Body of pancreas (tissue), 4 donors: ENCODE measurements at regions not wholly inside any gene's neighbourhood (a gene's known extent, or its start where the extent isn't known, plus 50 kb on each side); places are given as distances from the start of the nearest gene placed in this dataset.
"Not testable (repeated sequence)": the region's sequence is repeated elsewhere in the genome, so short reads cannot be mapped to it uniquely, and the experiment has no call there.

Source experiments
- ATAC-seq: fragments of 150-250 bp; one replicate; pipeline ENCODE4 v1.9.1; 2016
- DNase-seq, 4 donors: peaks; one replicate each; pipeline ENCODE4 v3.0.0-alpha.2; 2019
- H3K27ac ChIP-seq, 4 donors: fragments of 200-600 bp; sonication (generic); 1 replicate in 3 of 4; 2 replicates in 1 of 4; pipeline versions ENCODE4 v1.5.1 to v1.6.1; 2016 to 2019; ENCODE audit warnings: mild to moderate bottlenecking in 1 of 4, mixed read lengths in 1 of 4, moderate library complexity in 1 of 4
- H3K27me3 ChIP-seq, 2 donors: fragments of 200-600 bp; sonication (generic); one replicate each; pipeline ENCODE4 v1.6.0; 2016; ENCODE audit warnings: mild to moderate bottlenecking in 1 of 2
- H3K36me3 ChIP-seq, 2 donors: fragments of 200-600 bp; sonication (generic); replicated peaks in 1 of 2; 2 replicates each; pipeline ENCODE4 v1.5.1; 2016; ENCODE audit warnings: low read depth in 2 of 2; ENCODE audit not compliant: insufficient read depth in 1 of 2
- H3K4me1 ChIP-seq: fragments of 200-600 bp; sonication (generic); one replicate; pipeline ENCODE4 v1.6.0; 2016
- H3K4me3 ChIP-seq, 2 donors: fragments of 200-600 bp; sonication (generic); 1 replicate in 1 of 2; 2 replicates in 1 of 2; pipeline ENCODE4 v1.5.1; 2016 to 2019
- H3K9me3 ChIP-seq, 3 donors: fragments of 200-600 bp; sonication (generic); 1 replicate in 2 of 3; 2 replicates in 1 of 3; pipeline ENCODE4 v1.5.1; 2016
- POLR2A ChIP-seq, 3 donors: fragments of 450-650 bp; IDR thresholded peaks; one replicate each; pipeline ENCODE4 v1.6.1; 2016; ENCODE audit warnings: antibody characterized with exemption in 3 of 3, mild to moderate bottlenecking in 2 of 3
- WGBS, 2 donors: methylation state at CpG; one replicate each; pipeline ENCODE4 v1.1.5; 2017; 5-methylcytosine and 5-hydroxymethylcytosine counted together
- intact Hi-C: fragments of 100-400 bp; cut with DNase I; formaldehyde crosslinking; loops from one replicate; pipeline ENCODE4 v1.15.1; 2023
- TF ChIP-seq, protein P1 (sequence below), 7 experiments: fragments of 450-650 bp in 4 of 7; fragments of 200-600 bp in 3 of 7; sonication (generic) in 3 of 7; IDR thresholded peaks; one replicate each; pipeline ENCODE4 v1.5.1; 2016 to 2019; ENCODE audit warnings: antibody characterized with exemption in 7 of 7

DNA sequence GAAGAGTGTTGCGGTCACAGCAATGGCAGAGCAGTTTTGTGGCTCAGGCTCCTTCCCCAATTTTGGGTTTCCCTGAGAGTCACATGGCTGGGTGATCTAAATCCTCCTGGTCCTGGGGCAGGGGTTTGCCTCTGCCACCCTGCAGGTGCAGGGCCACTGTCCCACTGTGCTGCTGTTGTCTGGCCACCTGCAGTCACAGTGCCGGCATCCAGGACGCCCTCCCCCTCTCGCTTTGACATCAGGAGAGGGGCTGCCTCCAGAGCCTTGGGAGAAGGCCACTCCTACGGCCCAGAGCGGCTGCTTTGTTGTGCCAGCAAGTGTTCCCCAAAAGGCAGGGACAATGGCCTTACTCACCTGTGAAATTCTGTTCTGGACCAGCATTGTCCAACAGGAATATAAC is 449.0 kb downstream of the QKI start:
- H3K9me3 ChIP-seq: no peaks in the 10 kb centered on the region
- no peak for DNase-seq

DNA sequence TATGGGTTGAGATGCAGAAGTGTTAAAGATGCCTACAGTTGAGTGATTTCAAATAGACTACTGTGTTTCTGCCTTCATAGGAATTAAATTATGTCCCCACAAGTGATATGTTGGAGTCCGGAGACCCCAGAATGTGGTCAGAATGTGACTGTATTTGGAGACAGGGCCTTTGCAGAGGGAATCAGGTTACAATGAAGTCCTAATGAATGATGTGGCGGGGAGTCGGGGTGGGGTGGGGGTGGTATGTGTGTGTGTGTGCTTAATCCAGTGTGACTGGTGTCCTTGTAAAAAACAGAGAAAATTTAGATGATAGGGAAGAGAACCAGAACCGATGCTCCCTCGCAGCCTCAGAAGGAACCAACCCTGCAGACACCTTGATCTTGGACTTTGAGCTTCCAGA is 448.2 kb downstream of the QKI start:
- 66 to 82% methylated on average over 5 of the region's 5 CpGs for WGBS, 2 donors
- intact Hi-C loops: no loop called here
- H3K27ac ChIP-seq: no peak overlapping the region
- H3K27me3 ChIP-seq: no peaks in the 10 kb centered on the region
- H3K4me1 ChIP-seq: no peaks in the 10 kb centered on the region
- H3K9me3 ChIP-seq: no peaks in the 10 kb centered on the region
- H3K36me3 ChIP-seq: no peaks in the 10 kb centered on the region
- ATAC-seq (no peak), DNase-seq (no peak)
- no peak overlapping the region for H3K4me3 ChIP-seq
- TF ChIP-seq, protein P1, sequence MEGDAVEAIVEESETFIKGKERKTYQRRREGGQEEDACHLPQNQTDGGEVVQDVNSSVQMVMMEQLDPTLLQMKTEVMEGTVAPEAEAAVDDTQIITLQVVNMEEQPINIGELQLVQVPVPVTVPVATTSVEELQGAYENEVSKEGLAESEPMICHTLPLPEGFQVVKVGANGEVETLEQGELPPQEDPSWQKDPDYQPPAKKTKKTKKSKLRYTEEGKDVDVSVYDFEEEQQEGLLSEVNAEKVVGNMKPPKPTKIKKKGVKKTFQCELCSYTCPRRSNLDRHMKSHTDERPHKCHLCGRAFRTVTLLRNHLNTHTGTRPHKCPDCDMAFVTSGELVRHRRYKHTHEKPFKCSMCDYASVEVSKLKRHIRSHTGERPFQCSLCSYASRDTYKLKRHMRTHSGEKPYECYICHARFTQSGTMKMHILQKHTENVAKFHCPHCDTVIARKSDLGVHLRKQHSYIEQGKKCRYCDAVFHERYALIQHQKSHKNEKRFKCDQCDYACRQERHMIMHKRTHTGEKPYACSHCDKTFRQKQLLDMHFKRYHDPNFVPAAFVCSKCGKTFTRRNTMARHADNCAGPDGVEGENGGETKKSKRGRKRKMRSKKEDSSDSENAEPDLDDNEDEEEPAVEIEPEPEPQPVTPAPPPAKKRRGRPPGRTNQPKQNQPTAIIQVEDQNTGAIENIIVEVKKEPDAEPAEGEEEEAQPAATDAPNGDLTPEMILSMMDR (IDR thresholded peaks at IDR 0.05): no peak
- TF ChIP-seq POLR2A (IDR thresholded peaks at IDR 0.05): no peak

More for the DNA sequence above, 449.0 kb downstream of the QKI start:
- TF ChIP-seq, protein P1 (IDR thresholded peaks at IDR 0.05): no peak
- no peak for TF ChIP-seq POLR2A (IDR thresholded peaks at IDR 0.05)
- Histone ChIP-seq H3K4me3 (no peak overlapping the region), H3K27ac (no peak overlapping the region), H3K36me3 (no peaks in the 10 kb centered on the region), H3K27me3 (no peaks in the 10 kb centered on the region), H3K4me1 (no peaks in the 10 kb centered on the region)
- WGBS, 2 donors: 60 to 69% methylated on average over 6 of the region's 6 CpGs
- intact Hi-C loops: no loop called here
- no peak for ATAC-seq

DNA sequence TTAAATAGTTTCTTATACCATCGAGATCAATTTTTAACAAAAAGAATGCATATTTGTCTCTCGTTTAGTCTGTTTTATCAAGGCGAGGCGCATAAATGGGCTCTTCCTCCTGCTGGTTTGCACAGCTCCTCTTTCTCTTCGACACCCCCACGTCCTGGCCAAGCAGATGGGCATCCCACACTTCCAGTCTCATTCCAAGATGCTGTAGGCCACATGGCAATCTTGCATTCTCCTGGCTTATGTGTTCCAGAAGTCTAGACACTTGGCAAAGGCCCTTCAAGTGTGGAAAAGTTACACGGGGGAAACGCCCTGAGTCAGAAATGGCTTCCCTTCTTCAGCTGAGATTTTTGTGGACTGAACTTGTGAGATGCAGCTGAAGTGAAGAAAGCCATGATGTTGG is 447.1 kb downstream of the QKI start:
- no peak overlapping the region for H3K4me3 ChIP-seq
- no peaks in the 10 kb centered on the region for H3K4me1 ChIP-seq
- no peak overlapping the region for H3K27ac ChIP-seq
- 67 to 71% methylated on average over 8 of the region's 8 CpGs for WGBS, 2 donors
- no peak for ATAC-seq
- intact Hi-C loops: no loop called here
- no peaks in the 10 kb centered on the region for H3K9me3 ChIP-seq
- H3K36me3 ChIP-seq: no peaks in the 10 kb centered on the region
- DNase-seq: no peak
- no peaks in the 10 kb centered on the region for H3K27me3 ChIP-seq
- TF ChIP-seq POLR2A (IDR thresholded peaks at IDR 0.05): no peak
- TF ChIP-seq, protein P1 (IDR thresholded peaks at IDR 0.05): no peak

DNA sequence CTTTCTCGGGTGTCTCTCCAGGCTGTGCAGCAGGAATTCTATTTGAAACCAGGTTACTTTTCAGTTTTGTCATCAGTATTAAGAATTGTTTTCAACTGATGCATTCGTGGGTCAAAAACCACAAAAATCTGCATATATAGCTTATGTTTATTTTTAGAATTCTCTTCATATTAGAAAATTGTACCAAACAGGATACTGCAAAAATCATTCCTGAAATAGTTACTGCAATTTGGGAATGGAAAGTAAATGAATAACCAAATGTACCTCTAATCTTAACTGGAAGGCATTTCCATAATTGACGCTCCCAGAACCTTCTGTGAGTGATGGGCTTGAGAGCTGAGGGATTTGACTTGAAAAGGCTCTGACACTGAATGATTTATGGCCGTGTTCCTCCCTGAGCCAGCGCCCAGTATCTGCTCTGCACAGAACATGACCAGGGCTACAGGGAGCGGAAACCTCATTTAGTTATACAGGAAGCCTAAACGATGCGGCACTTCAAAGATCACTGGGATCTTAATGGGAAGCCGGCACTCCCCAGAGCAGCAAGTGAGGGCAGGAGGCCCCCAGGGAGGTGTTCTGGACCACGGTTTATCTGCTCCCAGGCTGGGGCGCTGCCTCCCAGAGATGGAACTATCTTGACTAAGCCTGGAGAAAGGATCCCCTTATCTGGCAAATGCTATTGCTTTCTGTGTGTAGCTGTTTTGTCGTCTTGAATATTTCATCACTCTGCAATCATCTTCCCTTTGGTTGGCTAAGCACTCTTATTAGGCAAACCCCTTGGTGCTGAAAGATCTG is 446.0 kb downstream of the QKI start:
- Histone ChIP-seq H3K27me3 (no peaks in the 10 kb centered on the region), H3K36me3 (no peaks in the 10 kb centered on the region), H3K9me3 (no peaks in the 10 kb centered on the region), H3K4me3 (no peak overlapping the region), H3K4me1 (no peaks in the 10 kb centered on the region), H3K27ac (no peak overlapping the region)
- DNase-seq: no peak
- 22% methylated on average over 12 of the region's 12 CpGs for WGBS, 2 donors
- TF ChIP-seq, protein P1 (IDR thresholded peaks at IDR 0.05): no peak
- TF ChIP-seq POLR2A (IDR thresholded peaks at IDR 0.05): no peak
- ATAC-seq: no peak
- intact Hi-C loops: no loop called here

DNA sequence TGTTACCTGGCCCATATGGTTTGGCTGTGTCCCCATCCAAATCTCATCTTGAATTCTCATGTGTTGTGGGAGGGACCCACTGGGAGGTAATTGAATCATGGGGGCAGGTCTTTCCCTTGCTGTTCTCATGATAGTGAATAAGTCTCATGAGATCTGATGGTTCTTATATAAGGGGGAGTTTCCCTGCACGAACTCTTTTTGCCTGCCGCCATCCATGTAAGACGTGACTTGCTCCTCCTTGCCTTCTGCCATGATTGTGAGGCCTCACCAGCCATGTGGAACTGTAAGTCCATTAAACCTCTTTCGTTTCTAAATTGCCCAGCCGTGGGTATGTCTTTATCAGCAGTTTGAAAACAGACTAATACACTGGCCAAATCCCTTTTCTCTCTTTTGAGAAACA is 444.4 kb downstream of the QKI start:
- H3K4me1 ChIP-seq, H3K4me3 ChIP-seq, H3K36me3 ChIP-seq, intact Hi-C loops, H3K27me3 ChIP-seq, ATAC-seq, H3K27ac ChIP-seq, DNase-seq, H3K9me3 ChIP-seq: not testable (repeated sequence)
- 65 to 83% methylated on average over 5 of the region's 5 CpGs for WGBS, 2 donors
